Astrocyte (in vitro differentiated cells and primary cell): ENCODE measurements at regions not wholly inside any gene's neighbourhood (a gene's known extent, or its start where the extent isn't known, plus 50 kb on each side); places are given as distances from the start of the nearest gene placed in this dataset.

Experiments
- DNase-seq: peaks from one replicate; pipeline ENCODE4 v3.0.0-alpha.2; 2010; ENCODE audit warnings: low read depth
- FAIRE-seq: peaks from 2 replicates; lab custom pipeline; 2011; peaks lifted over from hg19 to GRCh38; lab: Jason Lieb, UNC
- H2AFZ ChIP-seq: 2 replicates; pipeline ENCODE4 v1.6.0; 2012; ENCODE audit warnings: low read depth, low read length, inconsistent platforms
- H3K27ac ChIP-seq: 2 replicates; pipeline ENCODE4 v1.5.1; 2011; ENCODE audit warnings: low read depth, low read length, inconsistent platforms
- H3K27me3 ChIP-seq: 2 replicates; pipeline ENCODE4 v1.6.0; 2011; ENCODE audit warnings: low read length, inconsistent platforms; ENCODE audit not compliant: insufficient read depth
- H3K36me3 ChIP-seq: 2 replicates; pipeline ENCODE4 v1.5.1; 2011; ENCODE audit warnings: low read length, inconsistent platforms; ENCODE audit not compliant: insufficient read depth
- H3K4me1 ChIP-seq: 2 replicates; pipeline ENCODE4 v1.5.1; 2011; ENCODE audit warnings: low read length, inconsistent platforms; ENCODE audit not compliant: insufficient read depth
- H3K4me2 ChIP-seq: 2 replicates; pipeline ENCODE4 v1.6.0; 2012; ENCODE audit warnings: low read length, inconsistent platforms
- H3K4me3 ChIP-seq: 2 replicates; pipeline ENCODE4 v1.5.1; 2011; ENCODE audit warnings: low read depth, mild to moderate bottlenecking, low read length, inconsistent platforms; ENCODE audit not compliant: insufficient read depth
- H3K79me2 ChIP-seq: 2 replicates; pipeline ENCODE4 v1.6.0; 2012; ENCODE audit warnings: mild to moderate bottlenecking, low read length, inconsistent platforms; ENCODE audit not compliant: insufficient read depth
- H3K9ac ChIP-seq: 2 replicates; pipeline ENCODE4 v1.6.0; 2012; ENCODE audit warnings: mild to moderate bottlenecking, low read length, inconsistent platforms
- H3K9me3 ChIP-seq: 2 replicates; pipeline ENCODE4 v1.5.1; 2012; ENCODE audit warnings: low read depth, mild to moderate bottlenecking, low read length, inconsistent platforms; ENCODE audit not compliant: insufficient read depth
- H4K20me1 ChIP-seq: 2 replicates; pipeline ENCODE4 v1.6.0; 2012; ENCODE audit warnings: low read length, inconsistent platforms; ENCODE audit not compliant: insufficient read depth
- H3K27ac Mint-ChIP-seq: one replicate; pipeline ENCODE4 v1.8.0; 2021; ENCODE audit warnings: mild to moderate bottlenecking, mixed read lengths; ENCODE audit not compliant: unreplicated experiment
- H3K27me3 Mint-ChIP-seq: one replicate; pipeline ENCODE4 v1.8.0; 2021; ENCODE audit warnings: low read depth, mixed read lengths; ENCODE audit not compliant: unreplicated experiment
- H3K36me3 Mint-ChIP-seq: one replicate; pipeline ENCODE4 v1.8.0; 2021; ENCODE audit warnings: low read depth, mixed read lengths; ENCODE audit not compliant: unreplicated experiment
- H3K4me1 Mint-ChIP-seq: one replicate; pipeline ENCODE4 v1.8.0; 2021; ENCODE audit warnings: low read depth, mixed read lengths; ENCODE audit not compliant: unreplicated experiment
- H3K4me3 Mint-ChIP-seq: one replicate; pipeline ENCODE4 v1.8.0; 2021; ENCODE audit warnings: mild to moderate bottlenecking, moderate library complexity, mixed read lengths; ENCODE audit not compliant: unreplicated experiment
- H3K9me3 Mint-ChIP-seq: one replicate; pipeline ENCODE4 v1.8.0; 2021; ENCODE audit warnings: mild to moderate bottlenecking, mixed read lengths; ENCODE audit not compliant: unreplicated experiment
- CTCF ChIP-seq: IDR thresholded peaks from 2 replicates; pipeline ENCODE4 v1.5.1; 2011; ENCODE audit warnings: low read depth, mild to moderate bottlenecking, inconsistent platforms, low read length, moderate library complexity; ENCODE audit not compliant: insufficient read depth
- EZH2 ChIP-seq: IDR thresholded peaks from 2 replicates; pipeline ENCODE4 v1.6.1; 2012; ENCODE audit warnings: mild to moderate bottlenecking, low read length, inconsistent platforms; ENCODE audit not compliant: insufficient read depth

- Mint-ChIP-seq H3K4me3 (no peak overlapping the region), H3K27ac (peak overlapping the region; percentile 11), H3K9me3 (peaks cover under 1% of the 10 kb centered on the region), H3K27me3 (no peaks in the 10 kb centered on the region), H3K36me3 (no peaks in the 10 kb centered on the region), H3K4me1 (peaks cover 7% of the 10 kb centered on the region)
- H3K27me3 ChIP-seq: no peaks in the 10 kb centered on the region
- H3K4me3 ChIP-seq: no peak overlapping the region
- H3K4me2 ChIP-seq: no peak overlapping the region
- H3K36me3 ChIP-seq: no peaks in the 10 kb centered on the region
- FAIRE-seq: no peak
- no peak for TF ChIP-seq EZH2
- no peak for TF ChIP-seq CTCF
- no peaks in the 10 kb centered on the region for H3K4me1 ChIP-seq
- no peak overlapping the region for H3K27ac ChIP-seq
- H2AFZ ChIP-seq: no peak overlapping the region
- no peaks in the 10 kb centered on the region for H3K9me3 ChIP-seq
- no peaks in the 10 kb centered on the region for H4K20me1 ChIP-seq
- no peaks in the 10 kb centered on the region for H3K79me2 ChIP-seq
- H3K9ac ChIP-seq: no peak overlapping the region
- DNase-seq: peak; percentile 31
Observed at GRCh38 chr3:132773071-132773619, 50.9 kb upstream of the NPHP3 start.

- no peaks in the 10 kb centered on the region for H3K27me3 Mint-ChIP-seq
- H3K4me3 Mint-ChIP-seq: no peak overlapping the region
- DNase-seq (no peak), FAIRE-seq (no peak)
- Histone ChIP-seq H3K27ac (no peak overlapping the region), H3K4me3 (no peak overlapping the region), H3K4me1 (no peaks in the 10 kb centered on the region), H3K27me3 (no peaks in the 10 kb centered on the region), H3K79me2 (no peaks in the 10 kb centered on the region), H3K4me2 (no peak overlapping the region), H3K9ac (no peak overlapping the region), H3K36me3 (no peaks in the 10 kb centered on the region), H2AFZ (no peak overlapping the region), H4K20me1 (no peaks in the 10 kb centered on the region), H3K9me3 (no peaks in the 10 kb centered on the region)
- TF ChIP-seq EZH2 (no peak), CTCF (no peak)
- no peak overlapping the region for H3K27ac Mint-ChIP-seq
- no peaks in the 10 kb centered on the region for H3K36me3 Mint-ChIP-seq
- peaks cover 7% of the 10 kb centered on the region for H3K4me1 Mint-ChIP-seq
- peaks cover 3% of the 10 kb centered on the region for H3K9me3 Mint-ChIP-seq
Observed at GRCh38 chr3:132772252-132772651, 50.0 kb upstream of the NPHP3 start.
